ENCODE measurements at regions not wholly inside any gene's neighbourhood (a gene's known extent, or its start where the extent isn't known, plus 50 kb on each side); places are given as distances from the start of the nearest gene placed in this dataset.

DNA sequence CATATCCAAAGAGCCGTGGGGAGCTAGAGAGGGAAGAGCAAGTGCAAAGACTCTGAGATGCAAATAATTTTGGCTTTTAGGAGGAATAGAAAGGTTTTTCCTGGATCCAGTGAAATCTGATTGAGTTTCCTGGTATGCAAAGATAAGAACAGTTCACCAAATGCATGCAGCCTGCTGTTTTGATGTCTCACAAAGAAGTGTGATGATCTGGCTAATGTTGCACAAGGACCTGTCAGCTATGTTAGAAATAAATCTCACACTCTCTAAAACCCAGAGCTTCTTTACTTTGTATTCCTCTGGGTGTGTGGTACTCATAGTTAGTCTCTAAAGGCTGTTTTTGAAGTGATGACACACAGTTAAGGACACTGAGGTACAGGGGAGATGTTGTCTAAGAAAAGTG is 321.4 kb downstream of the AACS start:
- TF ChIP-seq, protein P1, sequence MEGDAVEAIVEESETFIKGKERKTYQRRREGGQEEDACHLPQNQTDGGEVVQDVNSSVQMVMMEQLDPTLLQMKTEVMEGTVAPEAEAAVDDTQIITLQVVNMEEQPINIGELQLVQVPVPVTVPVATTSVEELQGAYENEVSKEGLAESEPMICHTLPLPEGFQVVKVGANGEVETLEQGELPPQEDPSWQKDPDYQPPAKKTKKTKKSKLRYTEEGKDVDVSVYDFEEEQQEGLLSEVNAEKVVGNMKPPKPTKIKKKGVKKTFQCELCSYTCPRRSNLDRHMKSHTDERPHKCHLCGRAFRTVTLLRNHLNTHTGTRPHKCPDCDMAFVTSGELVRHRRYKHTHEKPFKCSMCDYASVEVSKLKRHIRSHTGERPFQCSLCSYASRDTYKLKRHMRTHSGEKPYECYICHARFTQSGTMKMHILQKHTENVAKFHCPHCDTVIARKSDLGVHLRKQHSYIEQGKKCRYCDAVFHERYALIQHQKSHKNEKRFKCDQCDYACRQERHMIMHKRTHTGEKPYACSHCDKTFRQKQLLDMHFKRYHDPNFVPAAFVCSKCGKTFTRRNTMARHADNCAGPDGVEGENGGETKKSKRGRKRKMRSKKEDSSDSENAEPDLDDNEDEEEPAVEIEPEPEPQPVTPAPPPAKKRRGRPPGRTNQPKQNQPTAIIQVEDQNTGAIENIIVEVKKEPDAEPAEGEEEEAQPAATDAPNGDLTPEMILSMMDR (IDR thresholded peaks at IDR 0.05), result no peak
- no peak for TF ChIP-seq POLR2A (IDR thresholded peaks at IDR 0.05)
- intact Hi-C loops (cut with DNase I), result no loop called here
- H3K4me1 ChIP-seq, result no peaks in the 10 kb centered on the region
- no peak for DNase-seq
- no peak overlapping the region for H3K4me3 ChIP-seq
- no peaks in the 10 kb centered on the region for H3K27me3 ChIP-seq
- WGBS, 2 donors, result 50 to 61% methylated on average over 1 of the region's 1 CpG
- no peak overlapping the region for H3K27ac ChIP-seq
- H3K9me3 ChIP-seq, result no peaks in the 10 kb centered on the region
- no peaks in the 10 kb centered on the region for H3K36me3 ChIP-seq

DNA sequence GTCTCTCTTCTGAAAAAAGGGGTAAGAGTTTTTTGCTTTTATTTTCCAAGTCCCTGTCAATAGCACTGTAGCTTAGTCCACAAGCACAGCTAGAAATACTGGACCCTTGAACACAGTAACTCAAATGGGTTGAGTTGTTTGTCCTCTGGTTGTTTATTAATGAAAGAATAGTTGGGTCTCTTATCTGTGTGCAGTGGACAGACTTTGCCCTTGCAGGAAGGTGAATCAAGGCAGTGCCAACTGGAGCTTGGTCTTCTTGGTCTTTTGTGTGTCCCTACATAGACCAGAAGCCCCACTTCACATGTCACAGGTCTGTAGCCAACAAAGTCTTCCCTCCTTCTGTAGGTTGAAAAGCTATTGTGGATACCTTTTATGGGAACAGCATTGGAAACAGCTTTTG is 322.0 kb downstream of the AACS start:
- DNase-seq, result no peak
- TF ChIP-seq POLR2A (IDR thresholded peaks at IDR 0.05), result no peak
- TF ChIP-seq, protein P1 (IDR thresholded peaks at IDR 0.05), result no peak
- no peak overlapping the region for H3K27ac ChIP-seq
- H3K4me1 ChIP-seq, result no peaks in the 10 kb centered on the region
- no peaks in the 10 kb centered on the region for H3K9me3 ChIP-seq
- no peak overlapping the region for H3K4me3 ChIP-seq
- no peaks in the 10 kb centered on the region for H3K36me3 ChIP-seq
- no peaks in the 10 kb centered on the region for H3K27me3 ChIP-seq
- intact Hi-C loops (cut with DNase I), result no loop called here

DNA sequence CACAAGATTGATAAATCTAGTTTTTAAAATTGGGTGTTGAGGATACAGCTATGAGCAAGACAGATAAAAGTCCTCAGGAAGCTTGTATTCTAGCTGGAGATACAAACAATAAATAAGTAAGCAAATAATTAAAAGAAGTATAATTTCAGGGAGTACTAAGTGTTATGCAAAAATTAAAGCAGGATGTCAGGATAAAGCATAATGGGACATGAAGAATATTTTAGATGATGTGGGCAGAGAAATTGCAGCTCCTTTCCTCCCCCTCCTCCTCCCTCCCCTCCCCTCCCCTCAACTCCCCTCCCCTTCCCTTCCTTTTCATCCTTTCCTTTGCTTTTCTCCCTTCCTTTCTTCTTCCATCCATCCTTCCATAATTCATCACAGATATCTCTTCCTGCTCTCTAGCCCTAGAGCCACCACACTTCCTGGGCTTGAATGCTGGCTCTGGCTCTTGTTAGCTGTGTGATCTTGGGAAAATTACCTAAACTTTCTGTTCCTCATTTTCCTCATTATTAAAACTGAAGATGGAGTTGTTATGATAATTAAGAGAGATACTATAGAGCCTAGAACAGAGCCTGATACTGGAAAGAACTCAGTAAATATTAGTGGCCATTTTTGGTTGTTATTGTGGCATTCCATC is 323.9 kb downstream of the AACS start:
- Histone ChIP-seq H3K4me3 (no peak overlapping the region), H3K27ac (no peak overlapping the region), H3K27me3 (no peaks in the 10 kb centered on the region), H3K36me3 (no peaks in the 10 kb centered on the region), H3K4me1 (no peaks in the 10 kb centered on the region), H3K9me3 (no peaks in the 10 kb centered on the region)
- intact Hi-C loops (cut with DNase I), result no loop called here
- TF ChIP-seq POLR2A (IDR thresholded peaks at IDR 0.05), result no peak
- TF ChIP-seq, protein P1 (IDR thresholded peaks at IDR 0.05), result no peak
- DNase-seq, result no peak

DNA sequence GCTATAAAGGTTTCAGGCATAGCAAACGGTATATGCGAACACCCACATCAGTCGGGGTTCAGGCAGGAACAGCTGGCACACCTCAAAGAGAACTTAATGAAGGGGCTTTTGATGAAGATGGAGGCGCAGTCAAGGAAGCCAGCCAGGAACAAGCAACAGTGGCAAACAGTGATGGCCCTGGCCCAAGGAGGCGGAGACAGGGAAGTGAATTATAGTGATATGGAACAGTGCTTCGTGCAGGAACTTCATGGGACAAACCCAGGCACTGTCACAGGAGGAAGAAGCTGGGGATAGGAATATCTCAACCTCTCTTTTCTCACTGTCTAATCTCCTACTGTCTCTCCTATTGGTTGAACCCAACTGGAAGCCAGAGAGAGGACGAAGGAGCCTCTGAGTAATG is 328.3 kb downstream of the AACS start:
- Histone ChIP-seq H3K36me3 (no peaks in the 10 kb centered on the region), H3K4me3 (no peak overlapping the region), H3K27ac (no peak overlapping the region), H3K27me3 (no peaks in the 10 kb centered on the region), H3K4me1 (no peaks in the 10 kb centered on the region), H3K9me3 (no peaks in the 10 kb centered on the region)
- TF ChIP-seq, protein P1 (IDR thresholded peaks at IDR 0.05), result no peak
- TF ChIP-seq POLR2A (IDR thresholded peaks at IDR 0.05), result no peak
- DNase-seq, result no peak
- 50 to 64% methylated on average over 7 of the region's 7 CpGs for WGBS, 2 donors
- intact Hi-C loops (cut with DNase I), result no loop called here

DNA sequence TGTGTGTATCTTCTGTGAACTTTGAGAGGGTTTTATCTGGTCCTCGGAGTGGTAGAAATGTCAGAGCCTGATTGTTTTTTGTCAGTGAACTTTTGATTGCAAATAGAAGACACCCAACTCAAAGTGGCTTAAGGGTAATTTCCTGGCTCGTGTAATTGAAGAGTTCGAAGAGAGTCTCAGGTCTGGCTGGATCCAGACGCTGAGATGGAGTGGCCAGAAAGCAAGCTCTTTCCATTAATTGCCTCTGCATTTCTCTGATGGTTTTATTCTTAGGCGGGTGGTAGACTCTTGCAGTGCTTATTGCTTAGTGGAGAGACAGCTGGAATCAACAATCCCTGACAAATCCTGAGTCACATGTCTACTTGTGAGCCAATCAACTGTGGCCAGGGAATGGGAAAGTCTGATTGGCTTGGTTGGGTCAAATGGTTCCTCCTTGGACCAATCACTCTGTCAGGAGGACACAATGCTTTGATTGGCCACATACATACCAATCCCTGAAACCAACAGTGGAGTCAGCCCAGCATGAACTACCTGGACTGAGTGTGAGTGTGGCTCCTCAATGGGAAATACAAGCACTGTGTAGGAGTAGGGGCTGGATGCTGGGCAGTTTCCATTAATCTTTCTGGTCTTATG is 330.5 kb downstream of the AACS start:
- H3K4me3 ChIP-seq, result no peak overlapping the region
- no peaks in the 10 kb centered on the region for H3K4me1 ChIP-seq
- no peaks in the 10 kb centered on the region for H3K36me3 ChIP-seq
- intact Hi-C loops (cut with DNase I), result no loop called here
- no peak overlapping the region for H3K27ac ChIP-seq
- TF ChIP-seq POLR2A (IDR thresholded peaks at IDR 0.05), result no peak
- TF ChIP-seq, protein P1 (IDR thresholded peaks at IDR 0.05), result no peak
- H3K27me3 ChIP-seq, result no peaks in the 10 kb centered on the region
- WGBS, 2 donors, result 78 to 85% methylated on average over 5 of the region's 5 CpGs
- DNase-seq, result no peak
- H3K9me3 ChIP-seq, result no peaks in the 10 kb centered on the region
